K562 (cell line): ENCODE measurements at regions not wholly inside any gene's neighbourhood (a gene's known extent, or its start where the extent isn't known, plus 50 kb on each side); places are given as distances from the start of the nearest gene placed in this dataset.
"Not testable (repeated sequence)": the region's sequence is repeated elsewhere in the genome, so short reads cannot be mapped to it uniquely, and the experiment has no call there.

Experiments used
- ARID4B ChIP-seq: sonication (generic); formaldehyde crosslinking; IDR thresholded peaks from 2 replicates; pipeline ENCODE4 v1.8.0; 2022; ENCODE audit warnings: mild to moderate bottlenecking, missing genetic modification reagents
- MYC ChIP-seq, 2 experiments: fragments of 250-450 bp in 1 of 2; sonication (Bioruptor Pico) in 1 of 2; IDR thresholded peaks; 2 replicates each; pipeline versions ENCODE4 v1.5.1 to v1.6.1; 2012 to 2021; ENCODE audit warnings: low read depth in 2 of 2, borderline replicate concordance in 1 of 2, improper control_type of control experiment in 1 of 2, low read length in 1 of 2, mild to moderate bottlenecking in 1 of 2, moderate library complexity in 1 of 2
- ZNF592 ChIP-seq: fragments of 450-650 bp; IDR thresholded peaks from 2 replicates; pipeline ENCODE4 v1.6.1; 2017; ENCODE audit warnings: antibody characterized with exemption, mild to moderate bottlenecking

- not testable (repeated sequence) for TF ChIP-seq ARID4B (CRISPR knock-in tag); ZNF592; MYC (IDR thresholded peaks at IDR 0.05; ENCODE audit: low read depth, low read length); MYC (CRISPR knock-in tag; IDR thresholded peaks at IDR 0.05; ENCODE audit: borderline replicate concordance, low read depth)
Observed at GRCh38 chr11:37246092-37246491, 648.1 kb upstream of the RAG2 start.
